GM21447 (cell line): ENCODE measurements at regions not wholly inside any gene's neighbourhood (a gene's known extent, or its start where the extent isn't known, plus 50 kb on each side); places are given as distances from the start of the nearest gene placed in this dataset.

Source experiments
- ATAC-seq: cut with Tn5 transposase; IDR thresholded peaks from one replicate; pipeline ENCODE4 v1.9.1; 2021; ENCODE audit not compliant: unreplicated experiment

DNA sequence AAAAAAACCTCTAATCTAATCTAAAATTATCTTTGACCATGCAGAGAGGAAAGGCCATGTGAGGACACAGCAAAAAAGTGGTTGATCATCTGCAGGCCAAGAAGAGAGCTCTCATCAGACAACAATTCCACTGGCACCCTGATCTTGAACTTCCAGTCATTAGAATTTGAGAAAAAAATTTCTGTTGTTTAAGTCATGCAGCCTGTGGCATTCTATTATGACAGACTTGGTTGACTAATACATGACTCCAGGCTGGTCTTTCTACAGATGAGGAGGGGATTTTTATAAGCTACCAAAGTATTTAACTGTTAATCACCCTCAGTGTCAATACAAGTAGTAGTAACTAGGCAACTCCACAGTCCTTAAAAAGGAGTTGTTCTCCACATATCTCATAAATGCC is 358.5 kb upstream of the RGMB start:
- ATAC-seq, result no peak

- no peak for ATAC-seq
Measured at GRCh38 chr5:98415663-98416062, 357.8 kb upstream of the RGMB start.

- no peak for ATAC-seq
Measured at GRCh38 chr5:98416541-98416940, 356.9 kb upstream of the RGMB start.

DNA sequence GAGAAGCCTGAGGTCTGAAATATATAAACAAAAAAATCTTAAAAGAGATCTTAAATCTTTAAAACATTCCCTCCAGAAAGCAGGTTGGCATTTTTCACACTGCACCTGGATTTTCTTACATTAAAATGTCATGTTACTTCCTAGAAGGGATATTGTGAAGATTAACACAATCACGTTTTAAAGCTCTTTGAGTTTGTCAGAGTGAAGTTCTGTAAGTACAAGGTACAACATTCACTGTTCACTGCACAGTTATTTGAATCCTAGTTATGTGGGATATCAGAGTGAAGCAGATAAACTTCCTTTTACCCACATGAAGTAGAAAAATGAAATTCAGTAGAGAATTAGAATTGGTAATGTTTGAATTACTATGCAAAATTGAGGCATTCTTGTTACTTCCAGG is 353.6 kb upstream of the RGMB start:
- no peak for ATAC-seq

DNA sequence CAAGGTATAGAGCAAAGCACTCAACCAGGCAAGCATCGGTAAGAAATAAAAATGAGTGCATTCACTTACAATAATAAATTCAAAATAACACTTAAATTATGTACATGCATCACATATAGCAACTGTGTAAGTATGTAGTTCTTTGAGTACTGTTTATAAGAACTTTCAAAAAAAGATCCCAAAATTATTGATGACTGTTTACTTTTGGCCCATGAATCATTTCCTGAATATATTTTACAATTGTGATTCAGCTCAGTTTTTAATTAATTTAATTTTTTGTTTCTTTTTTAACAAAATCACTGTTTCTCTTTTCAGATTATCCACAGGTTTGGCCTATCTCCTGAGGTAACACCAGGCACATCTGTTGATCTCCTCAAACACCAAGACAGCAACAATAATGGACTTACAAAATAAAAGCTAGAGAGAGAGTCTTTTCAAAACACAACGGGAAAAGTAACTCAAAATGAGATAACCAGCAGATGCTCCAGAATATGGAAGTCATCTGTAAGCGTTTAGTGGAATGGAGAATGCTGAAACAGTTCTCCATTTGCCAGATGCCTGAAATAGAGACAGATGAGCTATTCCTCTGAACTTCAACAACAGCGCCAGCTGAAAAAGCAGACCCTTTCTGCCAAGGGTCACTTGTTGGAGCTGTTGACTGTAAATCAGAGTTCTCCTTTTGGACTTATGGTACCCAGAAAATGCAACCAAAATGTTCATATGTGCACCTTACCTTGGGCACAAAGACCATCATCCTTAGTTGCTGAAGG is 348.6 kb upstream of the RGMB start:
- ATAC-seq, result no peak

DNA sequence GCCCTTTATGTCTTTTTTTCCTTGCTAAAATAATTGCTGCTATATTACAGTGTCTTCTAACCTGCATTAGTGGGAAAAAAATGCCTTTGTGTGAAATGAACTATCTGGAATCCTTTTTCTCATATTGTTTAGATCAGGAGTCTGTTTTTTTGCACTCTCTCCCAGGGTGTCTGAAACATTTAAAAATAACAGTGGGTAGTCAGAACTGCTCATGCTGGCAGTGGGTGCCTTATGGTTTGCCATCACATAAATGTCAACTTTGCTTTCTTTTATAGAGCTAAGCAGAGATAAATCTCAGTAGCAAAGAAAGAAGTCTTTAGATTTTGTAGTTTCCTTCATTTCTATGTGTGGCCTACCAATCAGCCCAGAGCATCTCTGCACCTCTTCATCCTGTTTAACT is 347.8 kb upstream of the RGMB start:
- no peak for ATAC-seq

GRCh38 chr5:98428806-98429205 is 344.7 kb upstream of the RGMB start:
- peak; percentile 57 for ATAC-seq

GRCh38 chr5:98432378-98432777 is 341.1 kb upstream of the RGMB start:
- no peak for ATAC-seq

DNA sequence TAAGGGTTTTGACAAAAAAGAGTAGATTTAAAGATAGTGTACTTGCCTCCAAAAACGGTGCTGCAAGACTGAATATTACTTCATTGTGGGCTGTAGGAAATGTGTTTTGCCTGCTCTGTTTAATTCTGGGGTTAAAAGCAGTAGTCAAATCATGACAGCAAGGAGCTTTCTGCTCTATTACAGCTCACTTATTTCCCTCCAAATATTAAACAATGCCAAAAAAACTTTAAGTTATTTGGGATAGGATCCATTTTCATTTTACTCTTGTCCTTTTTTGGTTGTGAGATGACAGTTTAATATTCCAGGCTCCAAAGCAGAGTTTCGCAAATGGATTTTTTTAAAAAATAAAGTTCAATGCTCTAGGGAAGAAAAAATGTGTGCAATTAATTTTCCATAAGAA is 340.4 kb upstream of the RGMB start:
- no peak for ATAC-seq

DNA sequence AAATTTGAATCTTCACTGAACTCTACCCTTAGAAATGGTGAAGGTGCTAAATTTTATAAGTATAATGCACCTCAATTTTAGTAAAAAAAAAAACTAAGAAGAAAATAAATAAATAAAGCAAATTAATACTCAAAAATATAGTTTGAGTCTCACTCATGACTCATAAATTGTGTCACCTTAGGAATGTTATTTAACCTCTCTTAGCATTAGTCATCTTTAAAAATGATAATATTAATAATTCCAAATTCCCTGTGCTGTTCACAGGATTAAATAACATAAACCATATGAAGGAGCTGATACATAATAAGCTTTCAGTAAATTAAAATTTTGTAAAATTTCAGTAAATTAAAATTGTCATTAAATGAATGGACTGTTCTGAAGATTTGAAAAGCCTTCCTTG is 339.8 kb upstream of the RGMB start:
- ATAC-seq, result no peak

- ATAC-seq, result no peak
Measured at GRCh38 chr5:98436667-98437066, 336.8 kb upstream of the RGMB start.

DNA sequence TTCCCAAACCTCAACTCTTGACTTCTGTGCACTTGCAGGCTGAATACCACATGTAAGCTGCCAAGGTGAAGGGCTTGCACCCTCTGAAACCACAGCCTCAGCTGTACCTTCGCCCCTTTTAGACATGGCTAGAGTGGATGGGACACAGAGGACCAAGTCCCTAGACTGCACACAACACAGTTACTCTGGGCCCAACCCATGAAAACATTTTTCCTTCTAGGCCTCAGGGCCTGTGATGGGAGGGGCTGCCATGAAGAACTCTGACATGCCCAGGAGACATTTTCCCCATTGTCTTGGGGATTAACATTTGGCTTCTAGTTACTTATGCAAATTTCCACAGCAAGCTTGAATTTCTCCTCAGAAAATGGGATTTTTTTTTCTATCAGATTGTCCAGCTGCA is 331.0 kb upstream of the RGMB start:
- ATAC-seq, result no peak

DNA sequence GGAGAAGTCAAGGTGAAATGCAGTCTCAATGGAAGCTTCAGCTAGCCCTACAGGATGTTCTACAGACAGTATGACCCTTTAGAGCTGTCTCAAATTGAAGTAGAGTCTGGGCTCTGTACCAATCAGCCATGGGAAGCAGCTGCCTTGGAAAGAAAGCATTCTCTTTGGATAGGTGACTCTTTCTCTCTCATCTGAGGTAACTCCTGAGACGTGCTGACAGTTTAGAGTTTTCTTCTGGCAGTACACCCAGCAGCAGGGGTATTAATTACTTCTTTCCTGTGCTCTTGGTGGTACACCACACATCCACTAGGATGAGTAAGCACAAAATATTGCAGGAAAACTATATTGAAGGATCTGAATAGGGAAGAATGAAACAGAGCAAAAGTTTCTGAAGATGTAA is 329.6 kb upstream of the RGMB start:
- no peak for ATAC-seq

DNA sequence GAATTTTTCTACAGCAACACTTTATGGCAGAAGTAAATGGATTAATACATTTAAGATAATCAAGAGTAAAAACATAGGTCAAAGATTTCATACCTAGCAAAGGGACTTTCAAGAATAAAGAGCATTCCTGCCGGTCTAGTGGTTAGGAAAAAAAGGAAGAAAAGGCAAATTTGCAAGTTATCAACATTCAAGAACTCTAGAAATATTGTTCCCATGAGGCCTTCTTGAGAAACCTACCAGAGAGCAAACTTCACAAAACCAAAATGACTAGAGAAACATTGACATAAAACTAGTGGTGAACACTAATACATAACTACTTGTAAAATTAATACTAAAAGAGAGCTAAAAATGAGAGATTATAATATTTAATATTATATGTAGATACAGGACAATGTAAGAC is 320.2 kb upstream of the RGMB start:
- ATAC-seq, result no peak

GRCh38 chr5:98454407-98454806 is 319.1 kb upstream of the RGMB start:
- ATAC-seq, result no peak

DNA sequence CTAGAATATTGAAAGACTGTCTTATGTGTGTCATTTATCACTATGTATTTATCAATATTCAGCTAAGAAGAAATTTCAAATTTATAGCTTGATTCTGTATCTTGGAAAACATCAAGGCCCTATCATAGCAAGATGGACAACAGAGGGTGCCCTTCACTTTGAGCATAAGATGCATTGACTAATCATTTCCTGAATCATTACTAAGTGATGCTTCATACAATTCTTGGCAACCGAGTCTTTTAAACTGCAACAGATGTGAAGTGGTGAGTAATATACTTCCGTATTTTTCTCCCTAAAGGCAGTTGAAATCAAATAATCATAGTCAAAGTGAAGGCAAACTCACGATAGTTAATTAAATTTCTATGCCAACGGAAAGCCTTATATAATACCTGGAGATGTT is 318.6 kb upstream of the RGMB start:
- no peak for ATAC-seq

GRCh38 chr5:98455665-98456064 is 317.8 kb upstream of the RGMB start:
- ATAC-seq, result no peak

DNA sequence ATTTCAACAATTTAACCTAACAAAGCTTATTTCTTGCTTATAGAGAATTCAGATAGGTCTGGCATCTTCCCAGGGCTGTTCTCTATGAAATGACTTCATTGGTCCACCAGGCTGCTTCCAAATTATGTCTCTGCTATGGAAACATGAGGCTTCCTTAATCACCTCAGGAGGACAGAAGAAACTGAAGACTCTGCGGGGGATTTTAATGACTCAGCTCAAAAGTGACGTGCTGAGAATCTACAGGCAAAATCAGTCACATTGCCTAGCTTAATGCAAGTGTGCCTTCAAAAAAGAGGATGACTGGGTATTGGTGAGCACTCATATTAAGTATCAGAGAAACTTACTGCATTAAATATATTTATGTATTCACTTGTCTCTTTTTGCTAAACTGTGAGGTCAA is 315.5 kb upstream of the RGMB start:
- ATAC-seq, result no peak

- ATAC-seq, result no peak
Measured at GRCh38 chr5:98458726-98459125, 314.7 kb upstream of the RGMB start.

DNA sequence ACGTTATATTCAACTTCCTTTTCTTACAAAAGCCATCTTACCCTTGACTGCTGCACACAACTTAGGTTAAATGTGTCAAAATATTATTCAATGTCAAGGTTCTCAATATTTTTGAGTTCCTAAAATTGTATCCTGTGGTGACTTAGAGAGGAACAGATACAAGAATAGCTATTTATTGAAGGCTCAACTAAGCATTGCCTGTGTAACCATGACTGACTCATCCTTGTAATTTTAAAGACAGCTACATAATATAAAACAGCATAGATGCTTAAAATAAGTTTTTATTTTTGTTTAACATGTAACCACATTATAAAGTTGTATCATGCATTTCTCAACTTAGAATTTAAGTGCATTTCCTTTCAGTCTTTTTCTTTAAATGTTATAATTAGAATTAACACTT is 312.9 kb upstream of the RGMB start:
- ATAC-seq, result no peak

- no peak for ATAC-seq
Measured at GRCh38 chr5:98461485-98461884, 312.0 kb upstream of the RGMB start.

DNA sequence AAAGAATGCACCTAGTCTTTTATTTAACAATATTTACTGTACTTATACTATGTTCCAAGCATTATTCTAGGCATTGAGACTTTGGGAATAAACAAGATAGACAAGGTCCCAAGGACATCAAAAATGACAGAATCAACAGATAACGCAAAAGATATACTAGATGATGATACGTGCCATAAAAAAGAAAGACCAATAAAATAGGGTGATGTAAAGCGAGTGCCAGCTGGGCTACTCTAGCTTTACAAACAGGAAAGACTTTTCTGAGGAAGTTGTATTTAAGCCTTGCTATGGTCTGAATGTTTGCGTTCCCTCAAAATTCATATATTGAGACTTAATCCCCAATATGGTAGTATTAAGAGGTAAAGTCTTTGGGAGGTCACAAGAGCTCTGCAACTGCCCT is 310.2 kb upstream of the RGMB start:
- no peak for ATAC-seq

GRCh38 chr5:98463676-98464075 is 309.8 kb upstream of the RGMB start:
- ATAC-seq, result no peak
